OCI-LY7 (cell line): ENCODE measurements at regions not wholly inside any gene's neighbourhood (a gene's known extent, or its start where the extent isn't known, plus 50 kb on each side); places are given as distances from the start of the nearest gene placed in this dataset.

Experiments
- CTCF ChIP-seq: fragments of 200-600 bp; sonication (generic); conservative IDR thresholded peaks from 2 replicates; pipeline ENCODE4 v1.5.1; 2014; ENCODE audit warnings: mild to moderate bottlenecking, antibody characterized with exemption, low read length, moderate library complexity, mixed read lengths
- EZH2phosphoT487 ChIP-seq: fragments of 200-600 bp; sonication (generic); IDR thresholded peaks from 2 replicates; pipeline ENCODE4 v1.6.1; 2018; ENCODE audit warnings: low read depth, borderline replicate concordance, mild to moderate bottlenecking, mixed run types, antibody characterized with exemption, low read length, moderate library complexity, mixed read lengths

- TF ChIP-seq CTCF, result no peak
- TF ChIP-seq EZH2phosphoT487, result no peak
These were observed 170.3 kb downstream of the RAB28 start for GRCh38 chr4:13313856-13314255.
